ENCODE measurements at regions not wholly inside any gene's neighbourhood (a gene's known extent, or its start where the extent isn't known, plus 50 kb on each side); places are given as distances from the start of the nearest gene placed in this dataset.

GRCh38 chr11:92550871-92551270 lies 326.3 kb downstream of the FAT3 start:
- Histone ChIP-seq H3K9me3 (no peaks in the 10 kb centered on the region), H3K27ac (no peak overlapping the region), H3K27me3 (no peaks in the 10 kb centered on the region), H3K36me3 (no peaks in the 10 kb centered on the region), H3K4me3 (no peak overlapping the region), H3K4me1 (no peaks in the 10 kb centered on the region)
- TF ChIP-seq POLR2AphosphoS5 (IDR thresholded peaks at IDR 0.05) (no peak), POLR2A (IDR thresholded peaks at IDR 0.05) (no peak), EP300 (IDR thresholded peaks at IDR 0.05; ENCODE audit: low read depth) (no peak)
- TF ChIP-seq, protein P1, sequence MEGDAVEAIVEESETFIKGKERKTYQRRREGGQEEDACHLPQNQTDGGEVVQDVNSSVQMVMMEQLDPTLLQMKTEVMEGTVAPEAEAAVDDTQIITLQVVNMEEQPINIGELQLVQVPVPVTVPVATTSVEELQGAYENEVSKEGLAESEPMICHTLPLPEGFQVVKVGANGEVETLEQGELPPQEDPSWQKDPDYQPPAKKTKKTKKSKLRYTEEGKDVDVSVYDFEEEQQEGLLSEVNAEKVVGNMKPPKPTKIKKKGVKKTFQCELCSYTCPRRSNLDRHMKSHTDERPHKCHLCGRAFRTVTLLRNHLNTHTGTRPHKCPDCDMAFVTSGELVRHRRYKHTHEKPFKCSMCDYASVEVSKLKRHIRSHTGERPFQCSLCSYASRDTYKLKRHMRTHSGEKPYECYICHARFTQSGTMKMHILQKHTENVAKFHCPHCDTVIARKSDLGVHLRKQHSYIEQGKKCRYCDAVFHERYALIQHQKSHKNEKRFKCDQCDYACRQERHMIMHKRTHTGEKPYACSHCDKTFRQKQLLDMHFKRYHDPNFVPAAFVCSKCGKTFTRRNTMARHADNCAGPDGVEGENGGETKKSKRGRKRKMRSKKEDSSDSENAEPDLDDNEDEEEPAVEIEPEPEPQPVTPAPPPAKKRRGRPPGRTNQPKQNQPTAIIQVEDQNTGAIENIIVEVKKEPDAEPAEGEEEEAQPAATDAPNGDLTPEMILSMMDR (IDR thresholded peaks at IDR 0.05), result no peak
- DNase-seq, result no peak
- 89 to 100% methylated on average over 2 of the region's 2 CpGs for WGBS, 2 donors (ENCODE audit: low coverage in 1 of 2)
- intact Hi-C loops (cut with DNase I; ENCODE audit: low total_unique reads) (no loop called here), in situ Hi-C loops (cut with MboI; ENCODE audit: low pct_ligation_motif_present in 1 of 4, low pct_unique_long_range_greater_than_20kb in 1 of 4, low sequenced_read_pairs in 3 of 4) (no loop called here)

GRCh38 chr11:92552942-92553341 lies 328.3 kb downstream of the FAT3 start:
- intact Hi-C loops (cut with DNase I; ENCODE audit: low total_unique reads), result no loop called here
- WGBS, 2 donors (ENCODE audit: low coverage in 1 of 2), result 13 to 29% methylated on average over 2 of the region's 2 CpGs
- no peak overlapping the region for H3K4me3 ChIP-seq
- no peaks in the 10 kb centered on the region for H3K9me3 ChIP-seq
- H3K4me1 ChIP-seq, result no peaks in the 10 kb centered on the region
- H3K27ac ChIP-seq, result no peak overlapping the region
- TF ChIP-seq, protein P1 (IDR thresholded peaks at IDR 0.05), result no peak
- no peak for TF ChIP-seq EP300 (IDR thresholded peaks at IDR 0.05; ENCODE audit: low read depth)
- no peak for TF ChIP-seq POLR2A (IDR thresholded peaks at IDR 0.05)
- no peak for TF ChIP-seq POLR2AphosphoS5 (IDR thresholded peaks at IDR 0.05)
- no peaks in the 10 kb centered on the region for H3K27me3 ChIP-seq
- DNase-seq, result no peak
- in situ Hi-C loops (cut with MboI; ENCODE audit: low pct_ligation_motif_present in 1 of 4, low pct_unique_long_range_greater_than_20kb in 1 of 4, low sequenced_read_pairs in 3 of 4), result no loop called here
- no peaks in the 10 kb centered on the region for H3K36me3 ChIP-seq

GRCh38 chr11:92554688-92555087 lies 330.1 kb downstream of the FAT3 start:
- no peaks in the 10 kb centered on the region for H3K4me1 ChIP-seq
- WGBS, 2 donors (ENCODE audit: low coverage in 1 of 2), result 96 to 100% methylated on average over 1 to 7 of the region's 7 CpGs

GRCh38 chr11:92556431-92556830 lies 331.8 kb downstream of the FAT3 start:
- no peaks in the 10 kb centered on the region for H3K4me1 ChIP-seq
- H3K27ac ChIP-seq, result no peak overlapping the region
- TF ChIP-seq, protein P1 (IDR thresholded peaks at IDR 0.05), result no peak
- TF ChIP-seq EP300 (IDR thresholded peaks at IDR 0.05; ENCODE audit: low read depth) (no peak), POLR2A (IDR thresholded peaks at IDR 0.05) (no peak), POLR2AphosphoS5 (IDR thresholded peaks at IDR 0.05) (no peak)
- intact Hi-C loops (cut with DNase I; ENCODE audit: low total_unique reads) (no loop called here), in situ Hi-C loops (cut with MboI; ENCODE audit: low pct_ligation_motif_present in 1 of 4, low pct_unique_long_range_greater_than_20kb in 1 of 4, low sequenced_read_pairs in 3 of 4) (no loop called here)
- no peak overlapping the region for H3K4me3 ChIP-seq
- WGBS, 2 donors (ENCODE audit: low coverage in 1 of 2), result 41 to 67% methylated on average over 1 to 4 of the region's 4 CpGs
- H3K9me3 ChIP-seq, result no peaks in the 10 kb centered on the region
- DNase-seq, result no peak
- no peaks in the 10 kb centered on the region for H3K27me3 ChIP-seq
- no peaks in the 10 kb centered on the region for H3K36me3 ChIP-seq

More at GRCh38 chr11:92554688-92555087, 330.1 kb downstream of the FAT3 start:
- H3K9me3 ChIP-seq, result no peaks in the 10 kb centered on the region
- in situ Hi-C loops (cut with MboI; ENCODE audit: low pct_ligation_motif_present in 1 of 4, low pct_unique_long_range_greater_than_20kb in 1 of 4, low sequenced_read_pairs in 3 of 4) (no loop called here), intact Hi-C loops (cut with DNase I; ENCODE audit: low total_unique reads) (no loop called here)
- H3K27ac ChIP-seq, result no peak overlapping the region
- no peaks in the 10 kb centered on the region for H3K36me3 ChIP-seq
- H3K4me3 ChIP-seq, result no peak overlapping the region
- no peak for DNase-seq
- no peaks in the 10 kb centered on the region for H3K27me3 ChIP-seq
- TF ChIP-seq, protein P1 (IDR thresholded peaks at IDR 0.05), result no peak
- TF ChIP-seq POLR2AphosphoS5 (IDR thresholded peaks at IDR 0.05) (no peak), EP300 (IDR thresholded peaks at IDR 0.05; ENCODE audit: low read depth) (no peak), POLR2A (IDR thresholded peaks at IDR 0.05) (no peak)

All from transverse colon (tissue), 4 donors.